GM03348 (cell line): ENCODE measurements at regions not wholly inside any gene's neighbourhood (a gene's known extent, or its start where the extent isn't known, plus 50 kb on each side); places are given as distances from the start of the nearest gene placed in this dataset.

Experiments used
- DNase-seq: peaks from one replicate; pipeline ENCODE4 v3.0.0; 2012; ENCODE audit warnings: low spot score

- DNase-seq, result no peak
Observed at GRCh38 chr18:24791751-24792545, 331.5 kb downstream of the HRH4 start.

DNA sequence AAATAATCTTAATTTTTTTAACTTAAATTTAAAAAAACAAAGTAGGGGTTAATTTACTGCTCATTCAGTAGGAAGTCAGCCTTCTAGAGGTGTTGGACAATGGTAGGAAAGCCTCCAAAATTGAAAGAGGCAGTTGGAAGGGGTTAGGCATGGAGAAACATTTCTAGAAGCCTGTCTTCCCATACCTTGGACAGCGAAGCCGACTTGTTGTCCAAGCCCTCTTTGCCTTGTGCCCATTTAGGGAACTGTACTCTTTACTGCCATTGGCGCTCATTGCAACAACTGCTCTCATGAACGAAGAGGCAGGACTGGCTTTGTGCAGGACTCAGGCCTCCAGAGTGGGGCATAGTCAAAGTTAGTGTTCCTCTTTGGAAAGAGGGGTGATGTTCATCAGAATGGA lies 333.3 kb downstream of the HRH4 start:
- no peak for DNase-seq

GRCh38 chr18:24795129-24795528 lies 334.7 kb downstream of the HRH4 start:
- no peak for DNase-seq

- no peak for DNase-seq
Observed at GRCh38 chr18:24797981-24798380, 337.5 kb downstream of the HRH4 start.

GRCh38 chr18:24799176-24799575 lies 338.7 kb downstream of the HRH4 start:
- DNase-seq, result no peak

DNA sequence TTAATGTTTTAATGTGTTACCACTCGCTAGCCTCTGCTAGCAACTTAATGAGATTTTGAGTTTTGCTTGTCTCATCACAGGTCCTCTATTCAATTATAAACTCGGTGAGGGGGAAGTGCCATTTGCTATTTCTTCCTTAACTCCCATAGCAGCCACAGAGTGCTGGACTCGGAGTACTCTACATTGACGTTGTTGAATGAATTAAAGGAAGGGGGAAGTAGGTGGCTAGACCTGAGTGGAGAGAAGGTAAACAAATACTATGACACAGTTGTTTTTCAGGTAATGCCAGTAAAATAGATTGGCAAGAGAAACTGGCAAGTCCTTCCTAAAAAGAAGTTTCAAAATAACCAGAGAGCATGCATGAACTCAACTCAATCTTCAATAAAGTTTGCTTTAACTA lies 339.3 kb downstream of the HRH4 start:
- DNase-seq, result no peak

GRCh38 chr18:24801001-24801400 lies 340.6 kb downstream of the HRH4 start:
- no peak for DNase-seq

- no peak for DNase-seq
Observed at GRCh38 chr18:24802456-24802855, 342.0 kb downstream of the HRH4 start.

DNA sequence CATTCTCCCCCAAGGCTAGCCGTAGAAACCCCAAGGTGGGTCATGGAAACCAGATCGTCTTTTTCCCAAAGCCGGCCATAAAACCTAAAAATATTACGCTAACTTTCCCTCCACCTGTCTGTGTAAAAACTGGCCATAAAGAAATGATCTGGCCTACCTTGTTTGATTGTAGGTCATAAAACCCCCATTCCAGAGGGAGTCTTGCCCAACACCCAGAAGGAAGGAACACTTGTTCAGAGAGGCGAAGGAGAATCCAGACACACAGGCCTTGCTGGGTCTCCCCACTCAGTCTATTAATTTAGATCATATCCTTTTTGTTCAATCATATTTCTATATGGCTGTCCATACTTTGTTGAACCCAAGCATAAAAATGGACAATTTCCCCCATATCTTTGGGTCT lies 344.7 kb downstream of the HRH4 start:
- DNase-seq, result no peak

DNA sequence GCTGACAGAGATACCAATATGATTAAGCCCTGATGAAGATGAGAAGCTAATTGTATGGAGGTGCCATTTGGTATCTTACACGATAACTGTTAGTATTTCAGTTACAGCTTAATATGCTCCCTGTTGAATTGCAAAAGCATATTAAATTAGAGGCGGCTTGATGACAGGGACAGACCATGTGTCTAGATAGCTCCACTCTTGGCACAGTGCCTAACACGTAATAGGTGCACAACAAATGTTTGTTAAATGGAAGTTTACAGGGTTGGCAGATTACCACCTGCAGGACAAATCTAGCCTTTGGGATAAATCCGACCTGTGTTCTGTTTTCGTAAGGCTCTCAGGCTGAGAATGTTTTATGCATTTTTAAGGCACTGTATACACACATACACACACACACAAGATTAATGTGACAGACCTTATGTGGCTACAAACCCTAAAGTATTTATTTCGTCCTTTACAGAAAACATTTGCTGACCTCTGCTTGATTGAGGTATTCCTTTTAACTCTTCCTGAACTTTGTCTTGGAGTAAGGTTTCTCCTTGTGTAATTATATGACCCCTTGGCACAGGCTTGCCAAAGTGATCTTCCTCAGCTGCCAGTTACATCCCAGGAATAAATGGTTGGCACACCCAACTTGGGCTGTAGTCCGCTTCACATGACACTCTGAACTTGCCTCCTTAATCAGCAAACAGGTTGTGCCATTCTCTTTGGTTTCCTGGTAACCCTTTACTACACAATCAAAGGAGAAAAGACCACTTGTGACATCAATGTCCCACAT lies 348.9 kb downstream of the HRH4 start:
- DNase-seq, result no peak

- DNase-seq, result no peak
Observed at GRCh38 chr18:24810561-24811305, 350.3 kb downstream of the HRH4 start.

- no peak for DNase-seq
Observed at GRCh38 chr18:24811950-24812681, 351.7 kb downstream of the HRH4 start.

DNA sequence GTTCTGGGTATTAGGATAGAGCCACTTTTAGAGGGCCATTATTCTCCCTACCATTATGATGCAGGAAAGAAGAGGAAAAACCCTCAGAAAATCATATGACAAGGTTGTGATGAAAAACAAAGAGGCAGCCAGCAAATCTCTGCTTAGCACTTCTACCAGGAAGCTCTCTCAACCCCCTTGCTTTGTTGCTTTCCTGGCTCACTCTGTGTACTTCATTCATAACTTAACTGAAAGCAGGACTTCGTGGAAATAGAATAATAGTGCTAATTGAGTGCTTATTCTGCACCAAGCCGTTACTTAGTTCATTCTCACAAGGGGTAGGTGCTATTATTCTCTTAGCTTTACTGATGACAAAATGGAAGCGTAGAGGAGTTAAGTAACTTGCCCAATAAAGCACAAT lies 354.1 kb downstream of the HRH4 start:
- no peak for DNase-seq

DNA sequence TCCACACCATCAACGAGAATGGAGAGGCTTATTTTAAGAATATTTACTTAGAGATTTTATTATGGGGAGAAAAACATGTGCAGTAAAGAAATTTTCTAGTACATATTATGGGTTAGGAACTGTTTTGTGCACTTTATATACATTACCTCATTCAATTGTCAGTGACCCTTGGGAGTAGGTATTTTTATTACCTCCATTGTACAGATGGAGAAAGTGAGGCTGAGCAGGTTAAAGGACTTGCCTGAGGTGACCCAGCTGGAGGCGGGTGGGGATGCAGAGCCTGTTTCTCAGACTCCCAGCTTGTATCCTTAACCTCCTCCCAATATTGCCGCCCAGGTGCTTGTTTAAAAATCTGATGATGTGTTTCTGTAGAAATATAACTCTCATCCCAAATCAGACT lies 356.7 kb downstream of the HRH4 start:
- no peak for DNase-seq

GRCh38 chr18:24817587-24818371 lies 357.3 kb downstream of the HRH4 start:
- no peak for DNase-seq

GRCh38 chr18:24818441-24818840 lies 358.0 kb downstream of the HRH4 start:
- DNase-seq, result no peak

GRCh38 chr18:24819141-24819890 lies 358.9 kb downstream of the HRH4 start:
- no peak for DNase-seq

DNA sequence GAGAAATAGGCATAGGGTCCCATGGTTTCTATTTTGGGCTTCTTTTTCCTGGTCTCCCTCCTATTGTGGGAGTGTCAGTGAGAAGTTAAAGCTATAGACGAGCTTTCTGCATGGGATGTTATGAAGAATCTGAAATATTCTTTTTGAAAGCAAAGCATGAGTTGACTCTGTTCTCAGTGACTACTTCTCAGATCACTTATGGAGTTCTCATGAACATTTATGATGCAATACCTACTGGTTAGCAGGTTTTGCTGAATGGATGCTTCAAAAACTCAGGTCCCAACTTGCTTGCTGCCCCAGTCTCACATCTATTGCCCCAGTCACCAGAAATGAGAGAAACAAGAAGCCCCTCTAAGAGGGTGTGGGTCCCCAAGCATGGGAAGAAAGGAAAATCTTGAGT lies 365.0 kb downstream of the HRH4 start:
- DNase-seq, result no peak

DNA sequence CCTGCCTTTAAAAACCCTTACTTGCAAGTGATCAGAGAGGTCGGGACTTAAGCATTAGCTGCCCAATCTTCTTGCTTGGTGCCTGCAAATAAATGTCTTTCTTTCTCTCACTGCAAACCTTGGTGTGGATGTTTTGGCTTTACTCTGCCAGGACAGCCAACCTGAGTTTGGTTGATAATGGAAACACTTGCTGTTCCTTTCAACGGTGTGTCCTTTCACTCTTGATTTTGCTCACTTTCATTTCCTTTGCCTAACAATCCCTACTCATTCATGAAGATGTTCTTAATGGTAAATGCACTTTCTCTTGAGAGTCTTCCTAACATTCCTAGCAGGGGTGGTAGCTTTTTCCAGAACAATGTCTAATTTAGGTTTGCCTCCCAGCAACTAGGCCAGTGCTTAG lies 366.2 kb downstream of the HRH4 start:
- DNase-seq, result no peak

DNA sequence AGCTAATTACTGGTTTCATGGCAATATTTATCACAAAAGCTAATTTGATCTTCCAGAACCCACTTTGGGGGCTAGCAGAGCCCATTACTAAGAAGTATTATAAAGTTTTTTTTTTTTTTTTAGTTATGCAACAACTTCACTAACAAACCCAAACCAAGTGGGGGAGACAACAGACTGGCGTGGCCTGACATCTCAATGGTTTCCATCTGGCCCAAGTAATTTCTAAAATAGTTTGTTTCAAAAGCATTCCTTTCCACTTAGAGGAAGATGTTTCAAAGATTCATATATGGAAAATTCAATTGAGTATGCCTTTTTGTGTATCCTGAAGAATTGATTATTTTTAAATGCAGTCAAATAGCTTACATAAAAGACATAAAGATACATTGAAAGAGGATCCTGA lies 367.1 kb downstream of the HRH4 start:
- DNase-seq, result no peak

DNA sequence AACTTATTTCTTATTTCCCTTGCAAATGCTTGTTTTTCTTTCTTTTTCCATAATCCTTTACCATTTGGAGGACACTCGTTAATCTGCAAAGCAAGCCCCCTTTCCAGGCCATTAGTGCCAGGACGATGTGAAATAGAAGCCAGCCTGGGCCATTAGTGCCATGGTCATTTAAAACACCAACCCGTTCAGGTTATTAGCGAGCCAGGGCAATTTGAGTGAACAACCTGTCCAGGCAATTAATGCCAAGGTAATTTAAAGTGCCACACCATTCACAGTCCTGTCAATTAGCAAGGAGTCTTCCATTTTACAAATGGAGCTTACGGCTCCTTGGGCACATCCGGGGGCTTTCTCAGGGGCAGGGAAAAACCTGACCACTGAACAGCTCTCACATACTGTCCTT lies 370.6 kb downstream of the HRH4 start:
- no peak for DNase-seq
